ENCODE measurements at regions not wholly inside any gene's neighbourhood (a gene's known extent, or its start where the extent isn't known, plus 50 kb on each side); places are given as distances from the start of the nearest gene placed in this dataset.

DNA sequence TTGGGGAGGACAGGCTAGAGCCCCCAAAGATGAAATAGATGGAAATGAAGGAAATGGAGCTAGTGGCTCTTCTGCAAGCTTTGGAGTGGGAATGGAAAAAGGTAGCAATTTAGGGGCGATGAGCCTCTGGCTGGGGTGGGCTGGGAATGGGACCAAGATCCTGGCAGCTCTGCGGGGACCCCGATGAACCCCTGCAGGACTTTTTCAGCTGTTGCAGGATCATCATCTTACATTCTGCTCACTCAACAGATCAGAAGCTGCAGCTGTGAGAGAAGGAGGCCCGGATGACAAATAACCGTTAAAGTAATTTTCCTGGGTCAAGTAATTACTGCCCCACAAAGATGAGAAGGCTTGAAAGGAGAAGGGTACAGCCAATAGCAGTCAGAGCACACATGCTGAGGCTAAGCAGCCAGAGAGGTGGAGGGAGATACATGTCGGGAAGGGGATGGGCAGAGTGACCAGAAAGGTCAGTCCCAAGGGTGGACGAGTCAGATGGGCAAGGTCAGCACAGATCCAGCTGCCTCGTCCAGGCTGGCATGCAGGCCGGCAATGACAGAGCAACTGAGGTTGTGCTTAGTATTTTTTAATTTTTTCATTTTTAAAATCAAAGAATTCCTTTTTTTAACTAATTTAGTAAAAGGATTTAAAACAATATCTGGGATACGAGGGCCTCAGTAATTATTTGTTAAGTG lies 245.0 kb upstream of the RAB6C start:
- no peak overlapping the region for H3K4me3 ChIP-seq (ENCODE audit: low read depth, low read length, poor library complexity, severe bottlenecking)
- DNase-seq (ENCODE audit: low spot score): no peak
- H3K9me3 ChIP-seq (ENCODE audit: low read depth, low read length, poor library complexity, severe bottlenecking): no peaks in the 10 kb centered on the region
- H3K36me3 ChIP-seq (ENCODE audit: insufficient read depth, low read length, poor library complexity, severe bottlenecking): no peaks in the 10 kb centered on the region
- H3K27ac ChIP-seq (ENCODE audit: low read depth, low read length, poor library complexity, severe bottlenecking): no peak overlapping the region
- CTCF ChIA-PET: no interaction called here
- H3K27me3 ChIP-seq (replicated peaks; ENCODE audit: insufficient read depth, low read depth, low read length, poor library complexity): no peaks in the 10 kb centered on the region
- intact Hi-C loops (cut with micrococcal nuclease; ENCODE audit: unreplicated experiment): loop anchor here (5.0 kb wide), 2 partner anchors 68 to 127 kb away; no protein-coding TSS in a partner anchor
- TF ChIP-seq CTCF (conservative IDR thresholded peaks at IDR 0.05; ENCODE audit: low read depth, low read length): no peak
- TF ChIP-seq EZH2 (IDR thresholded peaks at IDR 0.05; ENCODE audit: borderline replicate concordance, low read depth, low read length, poor library complexity, severe bottlenecking): no peak
- peaks cover 28% of the 10 kb centered on the region for H3K4me1 ChIP-seq (ENCODE audit: insufficient read depth, low read length, poor library complexity, severe bottlenecking)
- POLR2A ChIA-PET (ENCODE audit: low non-redundant PET): no interaction called here
- BruUV-seq (replicated peaks): no TSS peak

DNA sequence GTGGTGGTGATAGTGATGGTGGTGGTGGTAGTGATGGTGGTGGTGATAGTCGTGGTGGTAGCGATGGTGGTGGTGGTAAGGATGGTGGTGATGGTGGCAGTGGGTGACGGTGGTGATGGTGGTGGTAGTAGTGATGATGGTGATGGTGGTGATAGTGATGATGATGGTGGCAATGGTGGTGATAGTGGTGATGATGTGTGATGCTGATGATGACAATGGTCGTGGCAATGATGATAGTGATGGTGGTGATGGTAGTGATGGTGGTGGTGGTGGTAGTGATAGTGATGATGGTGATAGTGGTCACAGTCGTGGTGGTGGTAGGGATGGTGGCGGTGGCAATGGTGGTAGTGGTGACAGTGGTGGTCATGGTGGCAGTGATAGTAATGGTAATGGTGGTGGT lies 243.9 kb upstream of the RAB6C start:
- Histone ChIP-seq H3K27ac (ENCODE audit: low read depth, low read length, poor library complexity, severe bottlenecking) (no peak overlapping the region), H3K4me1 (ENCODE audit: insufficient read depth, low read length, poor library complexity, severe bottlenecking) (peaks cover 28% of the 10 kb centered on the region), H3K9me3 (ENCODE audit: low read depth, low read length, poor library complexity, severe bottlenecking) (no peaks in the 10 kb centered on the region), H3K27me3 (replicated peaks; ENCODE audit: insufficient read depth, low read depth, low read length, poor library complexity) (no peaks in the 10 kb centered on the region), H3K4me3 (ENCODE audit: low read depth, low read length, poor library complexity, severe bottlenecking) (no peak overlapping the region), H3K36me3 (ENCODE audit: insufficient read depth, low read length, poor library complexity, severe bottlenecking) (no peaks in the 10 kb centered on the region)
- intact Hi-C loops (cut with micrococcal nuclease; ENCODE audit: unreplicated experiment): no loop called here
- no TSS peak for BruUV-seq (replicated peaks)
- no peak for DNase-seq (ENCODE audit: low spot score)
- CTCF ChIA-PET: no interaction called here
- POLR2A ChIA-PET (ENCODE audit: low non-redundant PET): no interaction called here
- TF ChIP-seq CTCF (conservative IDR thresholded peaks at IDR 0.05; ENCODE audit: low read depth, low read length) (no peak), EZH2 (IDR thresholded peaks at IDR 0.05; ENCODE audit: borderline replicate concordance, low read depth, low read length, poor library complexity, severe bottlenecking) (no peak)

- Histone ChIP-seq H3K27me3 (replicated peaks; ENCODE audit: insufficient read depth, low read depth, low read length, poor library complexity) (no peaks in the 10 kb centered on the region), H3K36me3 (ENCODE audit: insufficient read depth, low read length, poor library complexity, severe bottlenecking) (no peaks in the 10 kb centered on the region), H3K4me3 (ENCODE audit: low read depth, low read length, poor library complexity, severe bottlenecking) (no peak overlapping the region), H3K4me1 (ENCODE audit: insufficient read depth, low read length, poor library complexity, severe bottlenecking) (peaks cover 10% of the 10 kb centered on the region), H3K27ac (ENCODE audit: low read depth, low read length, poor library complexity, severe bottlenecking) (no peak overlapping the region), H3K9me3 (ENCODE audit: low read depth, low read length, poor library complexity, severe bottlenecking) (no peaks in the 10 kb centered on the region)
- TF ChIP-seq CTCF (conservative IDR thresholded peaks at IDR 0.05; ENCODE audit: low read depth, low read length): no peak
- no peak for TF ChIP-seq EZH2 (IDR thresholded peaks at IDR 0.05; ENCODE audit: borderline replicate concordance, low read depth, low read length, poor library complexity, severe bottlenecking)
- BruUV-seq (replicated peaks): no TSS peak
- ChIA-PET POLR2A (ENCODE audit: low non-redundant PET) (no interaction called here), CTCF (no interaction called here)
- intact Hi-C loops (cut with micrococcal nuclease; ENCODE audit: unreplicated experiment): no loop called here
- no peak for DNase-seq (ENCODE audit: low spot score)
Measured at GRCh38 chr2:129737660-129738527, 241.6 kb upstream of the RAB6C start.

All from A673 (cell line).